GM10266 (cell line): ENCODE measurements at regions not wholly inside any gene's neighbourhood (a gene's known extent, or its start where the extent isn't known, plus 50 kb on each side); places are given as distances from the start of the nearest gene placed in this dataset.

ENCODE experiments used
- DNase-seq: peaks from one replicate; pipeline ENCODE4 v3.0.0; 2012; ENCODE audit errors: extremely low spot score
- TF ChIP-seq, protein P1 (sequence below): IDR thresholded peaks from 2 replicates; pipeline ENCODE4 v1.5.1; 2012; ENCODE audit warnings: mild to moderate bottlenecking, low read depth; ENCODE audit not compliant: control insufficient read depth, insufficient read depth; ENCODE audit errors: missing control alignments

GRCh38 chr11:44361813-44362212 is 51.9 kb upstream of the ALX4 start:
- DNase-seq = no peak
- TF ChIP-seq, protein P1, sequence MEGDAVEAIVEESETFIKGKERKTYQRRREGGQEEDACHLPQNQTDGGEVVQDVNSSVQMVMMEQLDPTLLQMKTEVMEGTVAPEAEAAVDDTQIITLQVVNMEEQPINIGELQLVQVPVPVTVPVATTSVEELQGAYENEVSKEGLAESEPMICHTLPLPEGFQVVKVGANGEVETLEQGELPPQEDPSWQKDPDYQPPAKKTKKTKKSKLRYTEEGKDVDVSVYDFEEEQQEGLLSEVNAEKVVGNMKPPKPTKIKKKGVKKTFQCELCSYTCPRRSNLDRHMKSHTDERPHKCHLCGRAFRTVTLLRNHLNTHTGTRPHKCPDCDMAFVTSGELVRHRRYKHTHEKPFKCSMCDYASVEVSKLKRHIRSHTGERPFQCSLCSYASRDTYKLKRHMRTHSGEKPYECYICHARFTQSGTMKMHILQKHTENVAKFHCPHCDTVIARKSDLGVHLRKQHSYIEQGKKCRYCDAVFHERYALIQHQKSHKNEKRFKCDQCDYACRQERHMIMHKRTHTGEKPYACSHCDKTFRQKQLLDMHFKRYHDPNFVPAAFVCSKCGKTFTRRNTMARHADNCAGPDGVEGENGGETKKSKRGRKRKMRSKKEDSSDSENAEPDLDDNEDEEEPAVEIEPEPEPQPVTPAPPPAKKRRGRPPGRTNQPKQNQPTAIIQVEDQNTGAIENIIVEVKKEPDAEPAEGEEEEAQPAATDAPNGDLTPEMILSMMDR = no peak

DNA sequence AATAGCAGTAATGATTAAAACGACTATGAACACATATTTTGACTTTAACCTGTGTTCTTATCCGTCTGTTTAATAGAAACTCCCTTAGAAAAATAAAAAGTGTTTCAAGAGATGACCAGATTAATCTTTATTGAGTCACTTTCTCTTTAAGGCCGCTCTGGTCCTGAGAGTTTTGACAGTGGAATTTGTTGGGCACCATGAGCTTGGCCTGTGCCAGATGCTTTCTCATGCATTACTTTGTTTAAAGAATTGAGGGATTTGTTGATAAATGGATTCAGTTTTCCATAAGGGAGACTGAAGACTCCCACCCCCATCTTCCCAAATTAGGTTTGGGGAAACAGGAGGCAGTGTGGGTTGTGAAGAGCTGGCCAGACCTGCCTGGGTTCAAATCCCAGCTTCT is 53.2 kb upstream of the ALX4 start:
- TF ChIP-seq, protein P1 = no peak

DNA sequence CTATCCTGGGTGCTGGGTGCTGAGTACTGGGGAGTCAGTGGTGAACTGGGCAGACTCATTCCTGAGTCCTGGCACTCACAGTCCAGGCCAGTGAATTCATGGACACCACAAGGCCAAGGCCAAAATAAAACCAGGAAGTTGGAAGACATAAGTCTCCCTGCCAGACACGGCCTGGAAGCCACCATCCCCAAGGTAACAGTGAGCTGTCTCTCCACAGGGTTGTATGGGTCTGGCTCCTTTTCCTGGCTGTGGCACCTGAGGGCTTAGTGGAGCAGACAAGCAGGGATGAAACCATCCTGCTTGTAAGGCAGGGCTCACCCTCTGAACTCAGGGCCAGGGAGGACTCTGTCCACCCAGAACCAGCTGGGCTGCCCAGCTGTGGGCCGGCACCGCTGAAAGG is 54.7 kb upstream of the ALX4 start:
- TF ChIP-seq, protein P1 = no peak
- DNase-seq = no peak

More for the DNA sequence above, 53.2 kb upstream of the ALX4 start:
- no peak for DNase-seq

- TF ChIP-seq, protein P1 = no peak
- DNase-seq = no peak
Measured at GRCh38 chr11:44365616-44366015, 55.7 kb upstream of the ALX4 start.

DNA sequence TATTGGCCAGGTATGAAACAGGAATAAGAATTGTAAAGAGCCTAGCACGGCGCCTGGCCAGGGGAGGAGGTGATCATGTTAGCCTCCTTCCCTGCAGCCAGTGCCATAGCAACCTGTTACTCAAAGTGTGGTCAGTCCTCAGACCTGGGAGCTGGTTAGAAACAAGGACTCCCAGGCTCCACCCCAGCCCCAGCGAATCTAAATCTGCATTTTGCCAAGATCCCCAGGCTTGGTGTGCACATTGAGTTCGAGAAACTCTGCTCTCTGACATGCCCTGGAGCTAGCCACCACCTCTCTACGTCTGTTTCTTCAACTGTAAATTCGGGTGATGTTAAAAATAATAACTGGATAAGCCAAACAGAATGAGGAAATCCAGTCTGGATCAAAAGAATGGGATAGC is 56.1 kb upstream of the ALX4 start:
- no peak for DNase-seq
- TF ChIP-seq, protein P1 = no peak

DNA sequence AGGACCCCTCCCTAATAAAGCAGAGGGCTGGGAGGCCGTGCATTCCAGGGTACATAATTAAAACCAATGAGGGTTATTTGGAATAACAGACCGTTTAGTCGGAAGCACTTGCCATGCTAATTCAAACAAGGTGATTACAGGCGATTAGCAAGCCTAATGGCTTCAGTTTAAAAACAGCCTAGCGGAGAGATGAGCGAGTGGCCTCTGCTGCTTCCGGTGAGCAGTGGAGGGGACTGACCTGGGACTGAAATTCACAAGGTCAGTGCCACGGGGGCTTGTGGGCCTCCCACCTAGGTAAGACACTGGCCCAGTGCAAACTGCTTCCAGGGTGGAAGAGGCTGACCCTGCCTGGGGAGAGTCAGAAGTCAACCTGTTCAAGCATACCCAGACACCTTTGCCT is 56.8 kb upstream of the ALX4 start:
- TF ChIP-seq, protein P1 = no peak

GRCh38 chr11:44367452-44367851 is 57.5 kb upstream of the ALX4 start:
- no peak for DNase-seq
- TF ChIP-seq, protein P1 = no peak

More for the DNA sequence above, 56.8 kb upstream of the ALX4 start:
- no peak for DNase-seq
